GM23338 (cell line): ENCODE measurements at regions not wholly inside any gene's neighbourhood (a gene's known extent, or its start where the extent isn't known, plus 50 kb on each side); places are given as distances from the start of the nearest gene placed in this dataset.

Source experiments
- ATAC-seq: fragments of 200-7000 bp; cut with Tn5 transposase; 3 replicates; pipeline ENCODE4 v1.9.1; 2020
- DNase-seq: peaks from one replicate; pipeline ENCODE4 v3.0.0-alpha.2; 2015; ENCODE audit warnings: low spot score
- H2AFZ ChIP-seq: fragments of 200-600 bp; sonication (generic); 2 replicates; pipeline ENCODE4 v1.8.0; 2016; ENCODE audit warnings: antibody characterized with exemption, mild to moderate bottlenecking, moderate library complexity
- H3F3A ChIP-seq: fragments of 200-600 bp; sonication (generic); replicated peaks from 2 replicates; pipeline ENCODE4 v1.8.0; 2017; ENCODE audit warnings: antibody characterized with exemption, mixed run types, low read depth
- H3K27ac ChIP-seq: fragments of 200-600 bp; sonication (generic); 2 replicates; pipeline ENCODE4 v1.6.1; 2016; ENCODE audit warnings: low read depth
- H3K27me3 ChIP-seq: fragments of 200-600 bp; sonication (generic); 2 replicates; pipeline ENCODE4 v1.8.0; 2016; ENCODE audit warnings: mild to moderate bottlenecking, mixed run types, moderate library complexity; ENCODE audit not compliant: insufficient read depth
- H3K36me3 ChIP-seq: fragments of 200-600 bp; sonication (generic); 2 replicates; pipeline ENCODE4 v1.8.0; 2016; ENCODE audit warnings: mild to moderate bottlenecking; ENCODE audit not compliant: insufficient read depth
- H3K4me1 ChIP-seq: fragments of 200-600 bp; sonication (generic); 2 replicates; pipeline ENCODE4 v1.8.0; 2016; ENCODE audit warnings: mild to moderate bottlenecking, moderate library complexity; ENCODE audit not compliant: insufficient read depth
- H3K4me2 ChIP-seq: fragments of 200-600 bp; sonication (generic); 2 replicates; pipeline ENCODE4 v1.7.1; 2017; ENCODE audit warnings: mixed run types
- H3K4me3 ChIP-seq: fragments of 200-600 bp; sonication (generic); 2 replicates; pipeline ENCODE4 v1.6.1; 2016; ENCODE audit warnings: mixed run types
- H3K79me2 ChIP-seq: fragments of 200-600 bp; sonication (generic); replicated peaks from 2 replicates; pipeline ENCODE4 v1.8.0; 2017; ENCODE audit warnings: mild to moderate bottlenecking; ENCODE audit not compliant: insufficient read depth
- H3K9me2 ChIP-seq: fragments of 200-600 bp; sonication (generic); 2 replicates; pipeline ENCODE4 v1.8.0; 2017; ENCODE audit not compliant: insufficient read depth
- H4K20me1 ChIP-seq: fragments of 200-600 bp; sonication (generic); replicated peaks from 2 replicates; pipeline ENCODE4 v1.8.0; 2017; ENCODE audit warnings: mild to moderate bottlenecking; ENCODE audit not compliant: insufficient read depth
- H3K27ac Mint-ChIP-seq: 2 replicates; pipeline ENCODE4 v1.8.0; 2020; ENCODE audit warnings: inconsistent platforms, mild to moderate bottlenecking, moderate library complexity, mixed read lengths
- H3K27me3 Mint-ChIP-seq: 3 replicates; pipeline ENCODE4 v1.8.0; 2022; ENCODE audit warnings: low read depth, mild to moderate bottlenecking, moderate library complexity, mixed read lengths, inconsistent platforms; ENCODE audit not compliant: insufficient read depth, poor library complexity
- H3K36me3 Mint-ChIP-seq: 3 replicates; pipeline ENCODE4 v1.8.0; 2021; ENCODE audit warnings: low read depth, mild to moderate bottlenecking, inconsistent platforms, moderate library complexity, mixed read lengths
- H3K4me1 Mint-ChIP-seq: 3 replicates; pipeline ENCODE4 v1.8.0; 2020; ENCODE audit warnings: mild to moderate bottlenecking, inconsistent platforms, mixed read lengths
- H3K4me3 Mint-ChIP-seq: 3 replicates; pipeline ENCODE4 v1.8.0; 2021; ENCODE audit warnings: moderate library complexity, mild to moderate bottlenecking, inconsistent platforms, mixed read lengths
- H3K9me3 Mint-ChIP-seq: 3 replicates; pipeline ENCODE4 v1.8.0; 2020; ENCODE audit warnings: moderate library complexity, mild to moderate bottlenecking, inconsistent platforms, mixed read lengths
- CREB1 ChIP-seq: fragments of 250-450 bp; sonication (Bioruptor Pico); IDR thresholded peaks from 2 replicates; pipeline ENCODE4 v1.5.0; 2020; ENCODE audit warnings: low read depth, mild to moderate bottlenecking, moderate library complexity
- CTCF ChIP-seq, 2 experiments: fragments of 200-600 bp in 1 of 2; sonication (generic) in 1 of 2; conservative IDR thresholded peaks; 2 replicates each; pipeline versions ENCODE4 v1.5.1 to v1.6.1; 2016 to 2017; ENCODE audit warnings: antibody characterized with exemption in 2 of 2, low read depth in 2 of 2, mild to moderate bottlenecking in 2 of 2, moderate library complexity in 1 of 2
- ETS1 ChIP-seq: IDR thresholded peaks from 2 replicates; pipeline ENCODE4 v1.6.1; 2016; ENCODE audit warnings: antibody characterized with exemption
- EZH2 ChIP-seq: fragments of 200-600 bp; sonication (generic); IDR thresholded peaks from one replicate; pipeline ENCODE4 v1.8.0; 2017; ENCODE audit warnings: antibody characterized with exemption, mild to moderate bottlenecking, low read depth; ENCODE audit not compliant: unreplicated experiment
- EZH2phosphoT487 ChIP-seq: fragments of 200-600 bp; sonication (generic); IDR thresholded peaks from one replicate; pipeline ENCODE4 v1.8.1; 2018; ENCODE audit warnings: antibody characterized with exemption; ENCODE audit not compliant: unreplicated experiment
- JUNB ChIP-seq: IDR thresholded peaks from one replicate; pipeline ENCODE4 v1.6.1; 2016; ENCODE audit warnings: antibody characterized with exemption; ENCODE audit not compliant: unreplicated experiment
- NANOG ChIP-seq: IDR thresholded peaks from 2 replicates; pipeline ENCODE4 v1.6.1; 2016; ENCODE audit warnings: antibody characterized with exemption, borderline replicate concordance
- POLR2AphosphoS5 ChIP-seq: IDR thresholded peaks from 2 replicates; pipeline ENCODE4 v1.6.1; 2016; ENCODE audit warnings: antibody characterized with exemption, low read depth
- REST ChIP-seq: IDR thresholded peaks from one replicate; pipeline ENCODE4 v1.6.1; 2018; ENCODE audit warnings: antibody characterized with exemption; ENCODE audit not compliant: unreplicated experiment
- STAT1 ChIP-seq: IDR thresholded peaks from one replicate; pipeline ENCODE4 v1.6.1; 2016; ENCODE audit warnings: antibody characterized with exemption; ENCODE audit not compliant: unreplicated experiment
- ZNF114 ChIP-seq: fragments of 250-450 bp; sonication (Bioruptor Pico); IDR thresholded peaks from 2 replicates; pipeline ENCODE4 v1.5.0; 2020; ENCODE audit warnings: mild to moderate bottlenecking, moderate library complexity
- ZNF331 ChIP-seq: fragments of 250-450 bp; sonication (Bioruptor Pico); IDR thresholded peaks from 2 replicates; pipeline ENCODE4 v1.5.0; 2020; ENCODE audit warnings: low read depth, mild to moderate bottlenecking, moderate library complexity
- ZNF462 ChIP-seq: fragments of 250-450 bp; sonication (Bioruptor Pico); IDR thresholded peaks from 2 replicates; pipeline ENCODE4 v1.5.0; 2020; ENCODE audit warnings: mild to moderate bottlenecking, moderate library complexity

GRCh38 chr7:25777969-25778708 lies 373.9 kb upstream of the NFE2L3 start:
- peaks cover 11% of the 10 kb centered on the region; the same call in 2 of the 3 replicates for H3K4me1 Mint-ChIP-seq
- no peaks in the 10 kb centered on the region for H3K79me2 ChIP-seq
- H3K9me2 ChIP-seq, result peaks cover 15% of the 10 kb centered on the region
- H3K27ac Mint-ChIP-seq, result no peak overlapping the region
- H3K36me3 ChIP-seq, result no peaks in the 10 kb centered on the region
- DNase-seq (no peak), ATAC-seq (no peak)
- H3K4me2 ChIP-seq, result no peak overlapping the region
- TF ChIP-seq ZNF331 (CRISPR knock-in tag) (no peak), NANOG (no peak), CREB1 (no peak), JUNB (no peak), POLR2AphosphoS5 (no peak), ZNF462 (CRISPR knock-in tag) (no peak), EZH2phosphoT487 (no peak), CTCF (conservative IDR thresholded peaks at IDR 0.05; ENCODE audit: low read depth in 2 of 2) (no peak), ETS1 (no peak), REST (no peak), STAT1 (no peak), ZNF114 (CRISPR knock-in tag) (no peak), EZH2 (no peak)
- peak overlapping the region; percentile 47; the same call in 1 of the 2 replicates for H2AFZ ChIP-seq
- no peaks in the 10 kb centered on the region for H3K27me3 Mint-ChIP-seq
- H4K20me1 ChIP-seq, result no peaks in the 10 kb centered on the region
- H3K4me1 ChIP-seq, result no peaks in the 10 kb centered on the region; the same call in 1 of the 2 replicates
- H3K4me3 ChIP-seq, result no peak overlapping the region
- H3K27me3 ChIP-seq, result no peaks in the 10 kb centered on the region
- no peaks in the 10 kb centered on the region for H3K36me3 Mint-ChIP-seq
- no peaks in the 10 kb centered on the region for H3K9me3 Mint-ChIP-seq
- H3K4me3 Mint-ChIP-seq, result no peak overlapping the region
- H3F3A ChIP-seq, result no peaks in the 10 kb centered on the region
- H3K27ac ChIP-seq, result no peak overlapping the region
